GM19035 (cell line): ENCODE measurements at regions not wholly inside any gene's neighbourhood (a gene's known extent, or its start where the extent isn't known, plus 50 kb on each side); places are given as distances from the start of the nearest gene placed in this dataset.
"Not testable (repeated sequence)": the region's sequence is repeated elsewhere in the genome, so short reads cannot be mapped to it uniquely, and the experiment has no call there.

Experiments used
- ATAC-seq: cut with Tn5 transposase; IDR thresholded peaks from one replicate; pipeline ENCODE4 v1.9.1; 2021; ENCODE audit not compliant: unreplicated experiment

- not testable (repeated sequence) for ATAC-seq
These were observed 151.6 kb downstream of the CDRT15L2 start for GRCh38 chr17:20731131-20731530.

GRCh38 chr17:20733923-20734322 lies 154.4 kb downstream of the CDRT15L2 start:
- ATAC-seq: no peak

- ATAC-seq: no peak
These were observed 156.3 kb downstream of the CDRT15L2 start for GRCh38 chr17:20735796-20736195.

GRCh38 chr17:20737636-20738035 lies 158.1 kb downstream of the CDRT15L2 start:
- ATAC-seq: not testable (repeated sequence)

GRCh38 chr17:20771104-20771503 lies 191.6 kb downstream of the CDRT15L2 start:
- ATAC-seq: no peak

- ATAC-seq: no peak
These were observed 195.1 kb downstream of the CDRT15L2 start for GRCh38 chr17:20774472-20775135.

- ATAC-seq: no peak
These were observed 195.8 kb downstream of the CDRT15L2 start for GRCh38 chr17:20775331-20775730.

GRCh38 chr17:20779521-20779920 lies 200.0 kb downstream of the CDRT15L2 start:
- no peak for ATAC-seq

- no peak for ATAC-seq
These were observed 201.7 kb downstream of the CDRT15L2 start for GRCh38 chr17:20781260-20781659.

- not testable (repeated sequence) for ATAC-seq
These were observed 202.3 kb downstream of the CDRT15L2 start for GRCh38 chr17:20781869-20782268.

- ATAC-seq: no peak
These were observed 203.6 kb downstream of the CDRT15L2 start for GRCh38 chr17:20783091-20783490.

GRCh38 chr17:20784100-20784665 lies 204.7 kb downstream of the CDRT15L2 start:
- no peak for ATAC-seq

- no peak for ATAC-seq
These were observed 207.8 kb downstream of the CDRT15L2 start for GRCh38 chr17:20787281-20787680.

- no peak for ATAC-seq
These were observed 212.1 kb downstream of the CDRT15L2 start for GRCh38 chr17:20791626-20792025.

- not testable (repeated sequence) for ATAC-seq
These were observed 215.0 kb downstream of the CDRT15L2 start for GRCh38 chr17:20794532-20794931.

- ATAC-seq: no peak
These were observed 217.8 kb downstream of the CDRT15L2 start for GRCh38 chr17:20797292-20797691.

GRCh38 chr17:20800146-20800545 lies 220.6 kb downstream of the CDRT15L2 start:
- ATAC-seq: no peak

GRCh38 chr17:20805751-20806150 lies 226.2 kb downstream of the CDRT15L2 start:
- ATAC-seq: no peak

- not testable (repeated sequence) for ATAC-seq
These were observed 228.0 kb downstream of the CDRT15L2 start for GRCh38 chr17:20807566-20807965.

GRCh38 chr17:20815410-20815809 lies 227.4 kb downstream of the USP22 start:
- ATAC-seq: not testable (repeated sequence)

- no peak for ATAC-seq
These were observed 218.9 kb downstream of the USP22 start for GRCh38 chr17:20823905-20824304.

- no peak for ATAC-seq
These were observed 217.3 kb downstream of the USP22 start for GRCh38 chr17:20825539-20825938.

GRCh38 chr17:20840453-20840852 lies 202.4 kb downstream of the USP22 start:
- ATAC-seq: not testable (repeated sequence)
